ENCODE measurements at regions not wholly inside any gene's neighbourhood (a gene's known extent, or its start where the extent isn't known, plus 50 kb on each side); places are given as distances from the start of the nearest gene placed in this dataset.

- TF ChIP-seq ZHX1 (CRISPR knock-in tag; IDR thresholded peaks at IDR 0.05; ENCODE audit: low read depth) (no peak), HDAC2 (CRISPR knock-in tag; IDR thresholded peaks at IDR 0.05) (peak; percentile 93), ZZZ3 (CRISPR knock-in tag; IDR thresholded peaks at IDR 0.05; ENCODE audit: borderline replicate concordance) (no peak), MED1 (CRISPR knock-in tag; IDR thresholded peaks at IDR 0.05) (peak; percentile 92), REST (IDR thresholded peaks at IDR 0.05; ENCODE audit: borderline replicate concordance in 1 of 2, low read depth in 1 of 2, low read length in 2 of 2) (peak in 1 of 2 experiments; percentile 53; a peak in 1 of 4 replicates), PAXIP1 (CRISPR knock-in tag; conservative IDR thresholded peaks at IDR 0.05) (peak; percentile 92), TBL1XR1 (IDR thresholded peaks at IDR 0.05; ENCODE audit: borderline replicate concordance, low read length, partially characterized antibody) (no peak), ZKSCAN8 (CRISPR knock-in tag; IDR thresholded peaks at IDR 0.05; ENCODE audit: borderline replicate concordance) (0 out of 2 replicates have a peak, but pooled peaks have one; percentile 44), ETS1 (CRISPR knock-in tag; IDR thresholded peaks at IDR 0.05) (no peak), ZSCAN5A (CRISPR knock-in tag; IDR thresholded peaks at IDR 0.05; ENCODE audit: borderline replicate concordance) (peak; percentile 92), CBFB (CRISPR knock-in tag; IDR thresholded peaks at IDR 0.05) (peak; percentile 33; the same call in 1 of the 2 replicates), HCFC1 (IDR thresholded peaks at IDR 0.05; ENCODE audit: low read depth, low read length) (no peak), AGO1 (IDR thresholded peaks at IDR 0.05; ENCODE audit: low read depth, low read length, poor library complexity, severe bottlenecking) (no peak), ZNF432 (CRISPR knock-in tag; IDR thresholded peaks at IDR 0.05; ENCODE audit: borderline replicate concordance) (no peak), SKI (IDR thresholded peaks at IDR 0.05; ENCODE audit: partially characterized antibody) (no peak)
These were observed 120.3 kb upstream of the SOX5 start (continued) for GRCh38 chr12:24069532-24070395.

All from HepG2 (cell line).